H1 (cell line): ENCODE measurements at regions not wholly inside any gene's neighbourhood (a gene's known extent, or its start where the extent isn't known, plus 50 kb on each side); places are given as distances from the start of the nearest gene placed in this dataset.

Source experiments
- CTCF ChIA-PET: fragments of 300-600 bp; sonication (Branson Sonifier 250); formaldehyde crosslinking; loops from one replicate; lab custom pipeline; 2021; ENCODE audit not compliant: partially characterized antibody; lab: Charles Lee
- POLR2A ChIA-PET: fragments of 300-600 bp; sonication (Branson Sonifier 250); formaldehyde crosslinking; loops from one replicate; lab custom pipeline; 2021; ENCODE audit warnings: inconsistent platforms; ENCODE audit not compliant: partially characterized antibody; lab: Charles Lee
- DNase-seq, 2 experiments: peaks; one replicate each; pipeline versions ENCODE4 v3.0.0 to v3.0.0-alpha.2; 2010 to 2022; ENCODE audit warnings: low spot score in 2 of 2, low read depth in 1 of 2, mixed read lengths in 1 of 2
- FAIRE-seq: peaks from 2 replicates; lab custom pipeline; 2011; peaks lifted over from hg19 to GRCh38; lab: Jason Lieb, UNC
- H2AFZ ChIP-seq: 2 replicates; pipeline ENCODE4 v1.8.1; 2012; ENCODE audit warnings: low read length, inconsistent platforms
- H2AK5ac ChIP-seq: 2 replicates; pipeline ENCODE4 v1.6.1; 2013; ENCODE audit warnings: low read depth, low read length
- H2BK120ac ChIP-seq: replicated peaks from 2 replicates; pipeline ENCODE3; 2013; ENCODE audit warnings: low read depth, low read length, inconsistent platforms
- H2BK12ac ChIP-seq: 2 replicates; pipeline ENCODE4 v1.6.1; 2013; ENCODE audit warnings: low read depth, low read length
- H2BK15ac ChIP-seq: 2 replicates; pipeline ENCODE4 v1.6.1; 2013; ENCODE audit warnings: low read length
- H2BK20ac ChIP-seq: 2 replicates; pipeline ENCODE4 v1.6.1; 2013; ENCODE audit warnings: low read length
- H2BK5ac ChIP-seq: 2 replicates; pipeline ENCODE4 v1.6.1; 2013; ENCODE audit warnings: low read depth, low read length
- H3K14ac ChIP-seq: 2 replicates; pipeline ENCODE4 v1.6.1; 2013; ENCODE audit warnings: inconsistent platforms; ENCODE audit not compliant: insufficient read length
- H3K18ac ChIP-seq: 2 replicates; pipeline ENCODE4 v1.6.1; 2013; ENCODE audit warnings: low read length; ENCODE audit errors: extremely low read depth
- H3K23ac ChIP-seq: 2 replicates; pipeline ENCODE4 v1.6.1; 2013; ENCODE audit warnings: inconsistent platforms; ENCODE audit not compliant: insufficient read length
- H3K23me2 ChIP-seq: 2 replicates; pipeline ENCODE4 v1.6.1; 2013; ENCODE audit warnings: low read depth, low read length
- H3K27ac ChIP-seq: 2 replicates; pipeline ENCODE4 v1.6.1; 2011; ENCODE audit warnings: low read depth, low read length, inconsistent platforms
- H3K27me3 ChIP-seq, 4 experiments: replicated peaks in 1 of 4; 1 replicate in 1 of 4; 2 replicates in 3 of 4; pipeline versions ENCODE4 v1.6.1 to v1.8.1; 2011 to 2013; ENCODE audit warnings: low read length in 3 of 4, mild to moderate bottlenecking in 3 of 4, inconsistent platforms in 2 of 4, mixed read lengths in 2 of 4, moderate library complexity in 1 of 4; ENCODE audit not compliant: control insufficient read depth in 3 of 4, insufficient read depth in 3 of 4; ENCODE audit errors: extremely low read depth in 1 of 4
- H3K36me3 ChIP-seq, 4 experiments: 2 replicates each; pipeline versions ENCODE4 v1.6.1 to v1.8.1; 2011 to 2013; ENCODE audit warnings: mild to moderate bottlenecking in 4 of 4, low read length in 3 of 4, moderate library complexity in 2 of 4, control low read depth in 1 of 4, inconsistent platforms in 1 of 4; ENCODE audit not compliant: insufficient read depth in 4 of 4, control insufficient read depth in 2 of 4
- H3K4ac ChIP-seq: replicated peaks from 2 replicates; pipeline ENCODE3; 2013; ENCODE audit warnings: low read length, low read depth, mixed read lengths, inconsistent platforms; ENCODE audit not compliant: insufficient read length
- H3K4me1 ChIP-seq, 4 experiments: replicated peaks in 1 of 4; 1 replicate in 1 of 4; 2 replicates in 3 of 4; pipeline versions ENCODE4 v1.6.1 to v1.8.1; 2011 to 2013; ENCODE audit warnings: low read length in 3 of 4, inconsistent platforms in 2 of 4, mixed read lengths in 1 of 4; ENCODE audit not compliant: insufficient read depth in 4 of 4, control insufficient read depth in 3 of 4
- H3K4me2 ChIP-seq, 2 experiments: 2 replicates each; pipeline versions ENCODE4 v1.6.1 to v1.8.1; 2011 to 2013; ENCODE audit warnings: low read depth in 2 of 2, low read length in 2 of 2, control low read depth in 1 of 2, inconsistent platforms in 1 of 2, mild to moderate bottlenecking in 1 of 2; ENCODE audit not compliant: insufficient read depth in 1 of 2
- H3K4me3 ChIP-seq, 4 experiments: fragments of 200-600, 300-600 bp in 1 of 4; sonication (generic), shearing (Covaris generic), sonication (Bioruptor Twin) in 1 of 4; 2 replicates each; pipeline versions ENCODE4 v1.5.1 to v1.8.1; 2011 to 2016; ENCODE audit warnings: low read length in 4 of 4, low read depth in 3 of 4, control low read depth in 2 of 4, inconsistent platforms in 2 of 4, mild to moderate bottlenecking in 2 of 4, mixed read lengths in 1 of 4, moderate library complexity in 1 of 4; ENCODE audit not compliant: insufficient read depth in 2 of 4; ENCODE audit errors: extremely low read depth in 1 of 4
- H3K56ac ChIP-seq: replicated peaks from 2 replicates; pipeline ENCODE3; 2013; ENCODE audit warnings: low read depth, mild to moderate bottlenecking, mixed read lengths, low read length, inconsistent platforms; ENCODE audit not compliant: insufficient read length
- H3K79me1 ChIP-seq: 2 replicates; pipeline ENCODE4 v1.6.1; 2013; ENCODE audit warnings: low read depth, low read length, control low read depth
- H3K79me2 ChIP-seq, 2 experiments: 2 replicates each; pipeline versions ENCODE4 v1.6.1 to v1.8.1; 2012 to 2013; ENCODE audit warnings: low read length in 2 of 2, mild to moderate bottlenecking in 2 of 2, inconsistent platforms in 1 of 2; ENCODE audit not compliant: insufficient read depth in 2 of 2, control insufficient read depth in 1 of 2
- H3K9ac ChIP-seq, 4 experiments: replicated peaks in 1 of 4; 1 replicate in 1 of 4; 2 replicates in 3 of 4; pipeline versions ENCODE4 v1.6.1 to v1.8.1; 2011 to 2013; ENCODE audit warnings: low read depth in 3 of 4, low read length in 3 of 4, control low read depth in 2 of 4, mild to moderate bottlenecking in 2 of 4, moderate library complexity in 2 of 4, inconsistent platforms in 1 of 4; ENCODE audit errors: extremely low read depth in 1 of 4
- H3K9me3 ChIP-seq, 2 experiments: 2 replicates each; pipeline versions ENCODE4 v1.6.1 to v1.8.1; 2012 to 2013; ENCODE audit warnings: mild to moderate bottlenecking in 2 of 2, moderate library complexity in 2 of 2, control low read depth in 1 of 2, inconsistent platforms in 1 of 2, low read depth in 1 of 2, low read length in 1 of 2, mixed read lengths in 1 of 2; ENCODE audit not compliant: insufficient read depth in 2 of 2
- H4K20me1 ChIP-seq, 2 experiments: replicated peaks in 1 of 2; 2 replicates each; pipeline versions ENCODE3 to v1.8.1; 2011 to 2013; ENCODE audit warnings: inconsistent platforms in 2 of 2, low read length in 2 of 2, mild to moderate bottlenecking in 1 of 2; ENCODE audit not compliant: insufficient read depth in 2 of 2, control insufficient read depth in 1 of 2
- H4K5ac ChIP-seq: 2 replicates; pipeline ENCODE4 v1.6.1; 2013; ENCODE audit warnings: low read length, low read depth, mixed read lengths, inconsistent platforms; ENCODE audit not compliant: insufficient read length
- H4K8ac ChIP-seq: 2 replicates; pipeline ENCODE4 v1.8.0; 2013; ENCODE audit warnings: mild to moderate bottlenecking, moderate library complexity, low read length, inconsistent platforms; ENCODE audit not compliant: insufficient read depth; ENCODE audit errors: extremely low read depth
- H4K91ac ChIP-seq: replicated peaks from 2 replicates; pipeline ENCODE3; 2013; ENCODE audit warnings: low read length, mixed read lengths, inconsistent platforms; ENCODE audit not compliant: insufficient read length
- BRCA1 ChIP-seq: IDR thresholded peaks from 2 replicates; pipeline ENCODE4 v1.6.1; 2012; ENCODE audit warnings: low read depth, low read length, improper control_type of control experiment
- CEBPB ChIP-seq: IDR thresholded peaks from 2 replicates; pipeline ENCODE4 v1.6.1; 2012; ENCODE audit warnings: low read depth, low read length
- CREB1 ChIP-seq: IDR thresholded peaks from 2 replicates; pipeline ENCODE4 v1.6.1; 2012; ENCODE audit warnings: inconsistent platforms
- JUN ChIP-seq: IDR thresholded peaks from 2 replicates; pipeline ENCODE4 v1.6.1; 2011; ENCODE audit warnings: low read depth, mild to moderate bottlenecking, improper control_type of control experiment, low read length
- KDM1A ChIP-seq: fragments of 200-600, 300-600 bp; sonication (generic); IDR thresholded peaks from 2 replicates; pipeline ENCODE4 v1.7.1; 2016; ENCODE audit warnings: mild to moderate bottlenecking, low read length, borderline replicate concordance
- POLR2AphosphoS5 ChIP-seq: IDR thresholded peaks from 2 replicates; pipeline ENCODE4 v1.6.1; 2011; ENCODE audit warnings: low read depth, low read length
- SAP30 ChIP-seq: fragments of 300-600 bp; sonication (generic); IDR thresholded peaks from 2 replicates; pipeline ENCODE4 v1.7.1; 2012; ENCODE audit warnings: low read length, moderate library complexity, mild to moderate bottlenecking, inconsistent platforms; ENCODE audit not compliant: insufficient read depth, insufficient replicate concordance
- SIN3A ChIP-seq, 2 experiments: IDR thresholded peaks in 1 of 2; conservative IDR thresholded peaks in 1 of 2; 2 replicates each; pipeline ENCODE4 v1.6.1; 2011 to 2012; ENCODE audit warnings: low read length in 2 of 2, improper control_type of control experiment in 1 of 2, low read depth in 1 of 2, mild to moderate bottlenecking in 1 of 2
- WGBS, 2 experiments: shearing (Covaris generic) in 1 of 2; methylation state at CpG; one replicate each; pipeline versions ENCODE4 v1.1.6 to v1.1.7; 2013 to 2015; ENCODE audit warnings: low lambda C conversion rate in 2 of 2, mixed read lengths in 2 of 2, inconsistent platforms in 1 of 2, low coverage in 1 of 2, missing lambda C conversion rate in 1 of 2; ENCODE audit not compliant: insufficient replicate concordance in 2 of 2, insufficient coverage in 1 of 2, insufficient read length in 1 of 2; ENCODE audit errors: extremely low coverage in 1 of 2, missing lambda C conversion rate in 1 of 2; 5-methylcytosine and 5-hydroxymethylcytosine counted together
- TF ChIP-seq, protein P1 (sequence below): IDR thresholded peaks from 2 replicates; pipeline ENCODE4 v1.6.1; 2012; ENCODE audit warnings: inconsistent platforms

DNA sequence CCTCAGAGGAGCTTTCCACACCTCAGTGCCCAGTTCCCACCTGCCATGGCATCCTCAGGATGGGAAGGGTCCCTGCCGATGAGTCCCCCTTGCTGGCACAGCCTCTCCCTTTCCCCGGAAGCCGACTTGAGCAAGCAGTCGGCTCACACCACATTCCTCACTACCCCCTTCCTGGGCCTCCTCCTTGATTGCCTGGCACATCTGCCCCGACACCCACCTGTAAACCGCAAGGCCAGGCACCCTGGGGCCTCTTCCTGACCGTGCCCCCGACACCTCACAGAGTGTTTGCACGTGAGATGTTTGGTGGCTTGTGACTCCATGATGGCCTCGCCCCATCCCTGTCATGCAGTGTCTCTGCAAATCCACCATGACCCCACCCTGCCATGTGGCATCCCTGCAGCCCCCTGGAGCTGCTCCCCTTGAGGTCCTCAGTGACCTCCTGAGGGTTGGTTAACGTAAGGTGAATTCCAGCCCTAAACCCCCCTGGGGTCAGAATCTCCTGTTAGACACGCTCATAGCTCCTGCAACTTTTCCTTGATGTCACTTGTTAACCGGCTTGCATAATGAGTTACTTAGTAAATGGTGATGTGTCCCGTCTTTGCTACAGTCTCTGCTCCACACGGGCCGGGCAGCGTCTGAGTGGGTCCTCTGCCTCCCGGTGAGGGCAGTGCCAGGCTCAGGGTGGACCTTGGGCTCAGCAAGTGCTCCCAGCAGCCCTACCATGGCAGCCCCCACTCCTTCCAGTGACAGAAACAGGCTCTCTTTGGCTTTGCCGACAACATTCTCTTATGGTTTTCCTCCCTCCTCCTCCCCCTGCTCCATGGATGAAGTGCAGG, 115.9 kb upstream of the FRMD1 start:
- Histone ChIP-seq H3K9ac (no peak overlapping the region), H3K36me3 (no peaks in the 10 kb centered on the region), H4K5ac (no peak overlapping the region), H2BK120ac (no peak overlapping the region), H3K9me3 (no peaks in the 10 kb centered on the region), H3K4me2 (no peak overlapping the region), H4K8ac (no peak overlapping the region; the same call in 1 of the 2 replicates), H3K23ac (no peak overlapping the region), H2BK12ac (no peak overlapping the region), H3K4me3 (no peak overlapping the region), H2BK20ac (no peak overlapping the region), H3K27ac (no peak overlapping the region), H3K27me3 (no peaks in the 10 kb centered on the region), H2BK15ac (no peak overlapping the region), H3K18ac (no peak overlapping the region), H3K79me1 (no peaks in the 10 kb centered on the region), H2AK5ac (no peak overlapping the region), H3K4ac (peak overlapping the region; percentile 57), H3K4me1 (no peaks in the 10 kb centered on the region; a peak in 1 of 7 replicates), H3K79me2 (no peaks in the 10 kb centered on the region), H3K23me2 (no peaks in the 10 kb centered on the region), H2AFZ (no peak overlapping the region), H3K56ac (no peak overlapping the region), H4K20me1 (no peaks in the 10 kb centered on the region), H2BK5ac (no peak overlapping the region), H3K14ac (no peak overlapping the region), H4K91ac (peak overlapping the region; percentile 37)
- CTCF ChIA-PET = interaction anchor here (0.7 to 4.0 kb wide), 17 partner anchors 11 to 180 kb away, joined by 3 to 17 read pairs (median 3); no protein-coding TSS in a partner anchor
- DNase-seq = no peak
- FAIRE-seq = no peak
- POLR2A ChIA-PET = interaction anchor here (1.5 kb wide), 1 partner anchor 15 kb away, joined by 3 read pairs; no protein-coding TSS in a partner anchor
- WGBS, 2 experiments = 89% methylated on average over 19 of the region's 19 CpGs; no CpG with 5 or more reads in 1 of the 2 experiments
- TF ChIP-seq JUN = no peak
- TF ChIP-seq KDM1A = no peak
- TF ChIP-seq SAP30 = no peak
- no peak for TF ChIP-seq POLR2AphosphoS5
- TF ChIP-seq, protein P1, sequence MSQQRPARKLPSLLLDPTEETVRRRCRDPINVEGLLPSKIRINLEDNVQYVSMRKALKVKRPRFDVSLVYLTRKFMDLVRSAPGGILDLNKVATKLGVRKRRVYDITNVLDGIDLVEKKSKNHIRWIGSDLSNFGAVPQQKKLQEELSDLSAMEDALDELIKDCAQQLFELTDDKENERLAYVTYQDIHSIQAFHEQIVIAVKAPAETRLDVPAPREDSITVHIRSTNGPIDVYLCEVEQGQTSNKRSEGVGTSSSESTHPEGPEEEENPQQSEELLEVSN = no peak
- no peak for TF ChIP-seq SIN3A (conservative IDR thresholded peaks at IDR 0.05 in 1 of 2, IDR thresholded peaks at IDR 0.05 in 1 of 2; ENCODE audit: low read depth in 1 of 2, low read length in 2 of 2)
- TF ChIP-seq CEBPB = no peak
- TF ChIP-seq CREB1 = no peak
- TF ChIP-seq BRCA1 = no peak
